Kasumi-1 (cell line): ENCODE measurements at regions not wholly inside any gene's neighbourhood (a gene's known extent, or its start where the extent isn't known, plus 50 kb on each side); places are given as distances from the start of the nearest gene placed in this dataset.
"Not testable (repeated sequence)": the region's sequence is repeated elsewhere in the genome, so short reads cannot be mapped to it uniquely, and the experiment has no call there.

Source experiments
- DNase-seq, 2 experiments: peaks; one replicate each; lab custom pipeline; 2025; lab: John Stamatoyannopoulos, UW

DNA sequence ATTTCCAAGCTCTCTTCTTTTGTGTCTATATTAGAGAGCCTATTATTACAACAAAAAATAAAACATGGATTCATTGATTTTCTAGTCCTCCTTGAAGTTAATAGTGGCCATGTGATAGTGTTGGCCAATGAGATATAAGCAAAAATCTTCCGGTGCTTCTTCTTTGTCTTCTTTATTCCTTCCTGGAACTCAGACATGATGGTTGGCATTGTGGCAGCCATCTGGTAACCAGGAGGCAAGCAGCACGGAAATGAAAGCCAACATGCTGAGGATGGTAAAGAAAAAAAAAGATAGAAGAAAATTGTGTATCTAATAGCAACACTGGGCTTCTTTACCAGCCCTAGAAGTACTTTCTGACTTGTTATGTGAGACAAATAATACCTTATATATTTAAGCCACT lies 50.8 kb upstream of the SEL1L start:
- DNase-seq = no peak

DNA sequence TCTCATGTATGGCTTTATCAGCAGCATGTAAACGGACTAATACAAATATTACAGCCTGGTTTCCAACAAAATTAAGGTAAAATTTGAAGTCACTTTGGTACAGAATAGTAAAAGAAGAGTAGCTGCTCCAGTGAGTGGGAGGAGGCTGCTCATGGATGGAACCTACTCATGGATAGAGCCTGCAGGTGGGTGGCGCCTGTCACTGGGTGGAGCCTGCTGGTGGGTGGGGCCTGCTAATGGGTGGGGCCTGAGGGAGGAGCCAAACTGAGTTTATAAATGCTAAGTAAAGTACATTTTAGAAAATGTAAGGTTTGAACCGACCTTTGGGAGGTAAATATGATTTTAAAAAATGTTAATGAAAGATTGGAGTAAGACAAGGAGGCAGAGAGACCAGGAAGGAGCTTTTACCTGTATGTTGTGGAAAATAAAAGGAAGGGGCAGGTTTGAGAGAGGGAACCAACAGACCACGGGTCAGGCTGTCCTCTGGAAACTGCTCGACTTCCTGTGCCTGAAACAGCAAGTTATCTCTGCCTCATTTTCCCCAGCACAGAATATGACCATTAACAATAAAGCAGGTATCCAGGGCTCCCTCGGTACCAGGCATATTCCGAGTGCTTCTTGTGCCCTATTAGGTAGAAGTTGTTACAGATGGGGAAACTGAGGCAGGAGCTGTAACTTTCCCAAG lies 55.9 kb upstream of the SEL1L start:
- no peak for DNase-seq

DNA sequence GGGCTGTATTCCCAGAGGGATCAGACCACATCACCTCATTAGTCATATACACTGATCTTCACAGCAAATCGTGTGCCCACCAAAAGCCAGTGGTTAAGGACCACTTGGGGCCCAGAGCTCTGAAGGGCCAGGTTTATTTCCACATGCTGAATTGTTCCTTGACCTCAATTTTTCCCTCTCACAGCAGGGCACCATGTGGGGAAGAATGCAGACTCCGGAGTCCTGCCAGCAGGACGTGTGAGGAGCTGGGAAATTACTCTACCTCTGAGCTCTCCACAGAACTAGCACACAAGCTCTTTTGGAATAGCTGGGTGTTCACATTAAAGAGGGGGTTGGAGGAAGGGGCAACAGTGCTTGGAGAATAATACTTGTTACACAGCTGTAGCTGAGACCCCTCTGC lies 57.6 kb upstream of the SEL1L start:
- no peak for DNase-seq

DNA sequence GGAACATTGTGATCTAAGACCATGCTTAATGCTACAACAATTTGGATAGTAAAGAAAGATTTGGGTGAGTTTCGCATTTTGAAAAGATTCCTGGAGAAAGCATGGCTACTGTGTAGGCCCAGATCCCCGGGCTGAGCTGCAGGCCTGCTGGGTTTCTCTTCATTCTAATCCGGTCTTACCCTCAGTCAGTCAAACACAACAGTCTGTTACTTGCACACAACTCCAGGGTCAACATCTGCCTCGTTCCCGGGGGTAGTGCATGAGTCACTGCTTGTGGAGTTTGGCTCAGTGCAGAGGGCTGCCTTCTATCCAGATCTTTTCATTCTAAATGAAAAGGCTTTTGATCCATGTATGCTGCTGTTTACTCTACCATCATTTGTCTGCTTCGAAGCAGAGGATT lies 60.4 kb upstream of the SEL1L start:
- no peak for DNase-seq

DNA sequence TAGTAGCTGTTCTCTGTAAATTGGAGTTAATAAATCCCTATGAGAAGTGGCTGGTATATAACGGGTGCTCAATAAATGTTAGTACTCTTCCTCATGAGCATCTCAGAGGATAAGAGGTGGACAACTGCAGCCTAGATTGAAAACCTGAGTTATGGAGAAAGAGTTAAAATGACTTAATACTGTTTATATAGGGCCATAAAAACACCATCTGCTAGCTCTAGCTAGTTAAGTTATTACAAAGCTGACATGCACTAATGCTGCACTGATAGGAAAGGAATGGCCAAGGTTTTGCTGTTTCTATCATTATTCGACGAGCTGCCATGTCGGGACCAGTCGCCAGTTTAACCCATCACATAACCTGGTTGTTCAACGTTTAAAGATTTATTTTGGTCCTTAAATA lies 72.0 kb upstream of the SEL1L start:
- DNase-seq = no peak

DNA sequence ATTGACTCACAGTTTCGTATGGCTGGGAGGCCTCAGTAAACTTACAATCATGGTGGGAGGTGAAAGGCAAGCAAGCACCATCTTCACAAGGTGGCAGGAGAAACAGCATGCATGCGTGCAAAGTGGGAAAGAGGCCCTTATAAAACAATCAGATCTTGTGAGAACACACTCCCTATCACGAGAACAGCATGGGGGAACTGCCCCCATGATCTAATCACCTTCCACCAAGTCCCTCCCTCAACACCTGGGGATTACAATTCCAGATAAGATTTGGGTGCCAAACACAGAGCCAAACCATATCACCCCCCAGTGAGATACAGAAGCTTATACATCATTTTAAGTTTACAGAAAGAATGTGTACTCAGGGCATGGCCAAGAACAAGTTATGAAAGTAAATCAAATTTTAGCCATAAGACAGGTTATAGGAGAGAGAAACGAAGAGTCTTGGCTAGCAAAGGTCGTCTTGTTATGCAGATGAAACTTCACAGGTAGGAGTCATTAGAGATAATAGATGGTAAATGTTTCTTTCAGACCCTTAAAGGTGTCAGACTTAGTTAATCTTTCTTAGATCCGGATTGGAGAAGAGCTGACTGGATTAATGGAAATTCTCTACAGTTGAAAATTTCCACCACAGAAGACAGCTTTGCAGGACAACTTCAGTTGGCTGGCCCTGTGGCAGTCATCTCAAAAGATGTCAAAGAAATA lies 79.8 kb upstream of the SEL1L start:
- DNase-seq = no peak

DNA sequence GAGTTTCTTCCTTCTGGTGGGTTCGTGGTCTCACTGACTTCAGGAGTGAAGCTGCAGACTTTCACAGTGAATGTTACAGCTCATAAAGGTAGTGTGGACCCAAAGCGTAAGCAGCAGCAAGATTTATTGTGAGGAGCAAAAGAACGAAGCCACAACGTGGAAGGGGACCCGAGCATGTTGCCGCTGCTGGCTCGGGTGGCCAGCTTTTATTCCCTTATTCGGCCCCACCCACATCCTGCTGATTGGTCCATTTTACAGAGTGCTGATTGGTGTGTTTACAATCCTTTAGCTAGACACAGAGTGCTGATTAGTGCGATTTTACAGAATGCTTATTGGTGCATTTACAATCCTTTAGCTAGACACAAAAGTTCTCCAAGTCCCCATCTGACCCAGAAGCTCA lies 80.6 kb upstream of the SEL1L start:
- not testable (repeated sequence) for DNase-seq

DNA sequence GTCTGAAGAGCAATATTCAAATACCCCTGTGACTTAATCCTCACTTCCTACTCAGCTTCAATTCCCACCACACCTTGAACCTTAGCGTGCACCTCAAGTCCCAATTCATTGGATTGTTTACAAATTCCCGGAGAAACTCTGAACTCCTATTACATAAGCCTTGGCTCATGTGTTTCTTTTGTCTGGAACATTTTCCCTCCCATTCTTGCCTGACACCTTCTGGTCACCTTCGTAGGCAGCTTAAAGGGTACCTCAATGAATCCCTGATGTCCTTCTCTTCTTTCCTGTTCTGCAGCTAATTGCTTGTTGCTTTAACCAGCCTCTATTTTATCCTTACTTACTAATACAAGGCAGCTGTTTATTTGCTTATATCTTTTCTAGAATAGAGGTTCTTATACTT lies 85.0 kb upstream of the SEL1L start:
- DNase-seq = no peak

DNA sequence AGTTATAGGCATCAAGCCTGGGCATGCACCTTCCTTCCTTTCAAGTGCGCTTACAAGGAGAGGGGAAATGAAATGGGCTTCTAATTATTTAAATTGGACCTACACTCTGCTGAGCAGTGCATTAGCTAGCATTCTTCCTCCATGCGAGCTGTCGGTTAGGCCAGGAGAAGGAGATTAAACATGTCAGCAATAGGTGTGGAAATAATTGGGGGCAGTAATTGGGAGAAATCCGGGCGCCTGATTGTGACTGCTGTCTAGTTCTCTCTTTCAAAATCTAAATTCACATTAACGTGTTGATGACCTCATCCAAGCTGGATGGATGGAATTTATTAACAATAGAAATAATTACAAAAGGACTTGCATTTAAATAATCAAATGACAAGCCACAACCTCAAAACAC lies 86.2 kb upstream of the SEL1L start:
- DNase-seq = no peak

DNA sequence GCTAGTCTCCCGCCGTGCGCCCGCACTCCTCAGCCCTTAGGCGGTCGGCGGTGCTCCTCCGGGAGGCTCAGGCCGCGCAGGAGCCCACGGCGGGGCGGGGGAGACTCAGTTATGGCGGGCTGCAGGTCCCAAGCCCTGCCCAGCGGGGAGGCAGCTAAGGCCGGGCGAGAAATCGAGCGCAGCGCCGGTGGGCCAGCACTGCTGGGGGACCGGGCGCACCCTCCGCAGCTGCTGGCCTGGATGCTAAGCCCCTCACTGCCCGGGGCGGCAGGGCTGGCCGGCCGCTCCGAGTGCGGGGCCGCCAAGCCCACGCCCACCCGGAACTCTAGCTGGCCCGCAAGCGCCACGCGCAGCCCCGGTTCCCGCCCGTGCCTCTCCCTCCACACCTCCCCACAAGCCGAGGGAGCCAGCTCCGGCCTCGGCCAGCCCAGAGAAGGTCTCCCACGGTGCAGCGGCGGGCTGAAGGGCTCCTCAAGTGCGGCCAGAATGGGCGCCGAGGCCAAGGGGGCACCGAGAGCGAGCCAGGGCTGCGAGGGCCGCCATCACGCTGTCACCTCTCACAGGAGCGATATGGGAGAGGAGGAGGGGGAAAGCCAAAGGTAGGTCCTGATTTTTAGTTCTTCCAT lies 90.2 kb upstream of the SEL1L start:
- not testable (repeated sequence) for DNase-seq

DNA sequence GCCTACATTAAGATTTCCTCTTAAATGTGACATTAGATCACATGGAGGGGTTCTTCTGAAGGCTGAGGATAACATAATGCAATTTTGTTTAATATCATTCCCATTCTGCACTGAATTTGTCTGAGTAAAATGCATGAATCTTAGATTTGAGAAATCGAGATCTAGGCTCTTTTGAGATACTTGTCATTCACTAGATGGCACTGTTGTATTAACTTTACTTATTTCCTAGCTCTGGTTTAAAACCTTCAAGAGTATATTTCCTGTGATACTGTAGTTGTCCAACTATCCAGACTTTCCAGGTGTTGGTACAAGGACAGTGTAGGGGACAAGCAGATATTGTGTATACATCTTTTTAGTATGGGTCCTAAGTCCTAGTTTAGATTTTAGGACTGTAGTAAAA lies 91.7 kb upstream of the SEL1L start:
- DNase-seq = peak; percentile 79 to 83

DNA sequence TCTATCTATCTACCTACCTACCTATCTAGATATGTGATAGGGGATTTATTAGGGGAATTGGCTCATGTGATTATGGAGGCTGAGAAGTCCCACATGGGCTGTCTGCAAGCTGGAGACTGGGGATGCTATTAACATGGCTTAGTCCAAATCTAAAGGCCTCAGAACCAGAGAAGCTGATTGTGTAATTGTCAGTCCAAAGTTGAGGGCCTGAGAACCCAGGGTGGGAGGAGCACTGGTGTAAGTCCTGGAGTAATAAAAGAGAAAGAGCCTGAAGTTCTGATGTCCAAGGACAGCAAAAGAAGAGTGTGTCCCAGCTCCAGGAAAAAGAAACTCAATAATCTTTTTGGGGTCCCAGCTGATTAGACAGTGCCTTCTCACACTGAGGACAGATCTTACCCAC lies 98.5 kb upstream of the SEL1L start:
- no peak for DNase-seq

DNA sequence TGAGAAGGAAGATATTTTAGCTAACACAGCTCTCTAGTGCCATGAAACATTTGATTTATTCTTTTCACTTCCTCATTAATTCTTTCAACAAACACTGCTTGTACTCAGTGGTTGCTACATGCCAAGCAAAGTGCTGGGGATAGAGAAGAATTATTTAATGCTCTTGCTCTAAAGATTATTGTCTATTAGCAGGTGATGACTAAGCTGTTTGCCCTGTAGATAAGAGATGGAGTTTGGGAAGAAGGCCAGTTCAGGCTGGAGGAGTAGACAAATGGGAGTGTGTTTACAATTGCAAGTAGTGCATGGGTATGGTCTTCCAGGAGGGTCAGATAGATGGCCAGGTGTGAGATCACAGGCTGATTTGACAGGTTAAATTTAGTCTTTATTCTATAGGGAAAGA lies 99.8 kb upstream of the SEL1L start:
- DNase-seq = no peak

DNA sequence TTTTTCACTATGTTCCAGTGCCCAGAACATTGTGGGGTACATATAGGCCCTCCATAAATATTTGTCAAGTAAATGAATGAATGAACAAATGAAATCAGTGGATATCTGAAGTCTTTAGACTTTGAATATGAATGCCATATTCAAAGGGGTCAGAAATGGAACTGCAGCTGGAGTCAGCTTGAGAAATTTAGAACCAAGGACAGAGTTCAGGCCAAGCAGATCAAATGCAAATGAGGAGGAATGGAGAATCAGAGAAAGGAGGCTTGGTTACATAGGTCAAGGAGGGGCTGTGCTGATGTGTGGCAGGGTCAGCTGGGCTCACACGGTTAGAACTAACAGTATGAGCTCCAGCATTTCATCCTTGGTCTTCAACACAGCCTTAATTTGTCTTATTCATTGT lies 104.0 kb upstream of the SEL1L start:
- DNase-seq = peak in 1 of 2 experiments; percentile 8

DNA sequence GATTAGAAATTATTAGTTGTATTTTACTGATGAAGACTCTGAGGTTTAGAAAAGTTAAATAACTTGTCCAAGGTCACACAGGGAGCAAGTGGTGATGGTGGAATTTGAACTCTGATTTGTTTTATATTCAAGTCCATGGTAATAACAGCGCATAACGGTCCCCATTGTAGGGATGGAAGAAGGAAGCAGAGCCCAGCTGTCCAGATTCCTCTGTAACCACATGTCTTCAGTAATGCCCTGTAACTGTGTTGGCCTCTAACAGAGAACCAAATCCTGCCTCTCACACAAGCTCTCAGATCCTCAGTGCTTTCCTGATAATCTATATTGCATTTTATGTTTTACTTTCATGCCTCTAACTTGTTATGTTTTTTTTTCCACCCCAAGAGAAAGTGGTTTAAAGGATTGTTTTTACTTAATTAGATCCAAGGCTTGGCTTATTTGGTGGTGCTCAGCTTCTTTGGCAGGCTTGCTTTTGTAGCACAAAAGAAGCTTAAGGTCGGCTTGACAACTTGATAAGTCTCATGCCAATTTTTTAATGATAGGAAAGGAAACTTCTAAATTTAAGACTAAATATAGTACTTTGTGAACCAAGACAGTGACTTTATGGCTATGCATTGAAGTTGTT lies 105.1 kb upstream of the SEL1L start:
- DNase-seq = no peak

DNA sequence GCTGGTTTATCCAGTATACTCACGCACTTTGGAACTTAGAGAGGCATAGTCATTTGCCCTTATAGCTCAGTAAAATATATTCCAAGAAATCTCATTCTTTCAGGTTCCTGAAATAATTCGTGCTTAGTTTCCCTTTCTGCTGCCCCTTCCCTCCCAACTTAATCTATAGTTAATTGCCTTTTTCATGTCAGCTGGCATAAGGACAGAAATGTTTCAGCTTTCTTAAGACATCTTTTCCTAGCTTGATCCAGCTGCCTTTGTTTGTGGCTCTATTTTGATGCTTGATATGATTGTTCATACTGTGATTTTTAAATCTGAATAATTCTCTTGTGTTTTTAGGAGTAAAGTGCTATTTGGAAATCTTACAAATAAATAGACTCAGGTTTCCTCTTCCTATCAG lies 120.0 kb upstream of the SEL1L start:
- no peak for DNase-seq

DNA sequence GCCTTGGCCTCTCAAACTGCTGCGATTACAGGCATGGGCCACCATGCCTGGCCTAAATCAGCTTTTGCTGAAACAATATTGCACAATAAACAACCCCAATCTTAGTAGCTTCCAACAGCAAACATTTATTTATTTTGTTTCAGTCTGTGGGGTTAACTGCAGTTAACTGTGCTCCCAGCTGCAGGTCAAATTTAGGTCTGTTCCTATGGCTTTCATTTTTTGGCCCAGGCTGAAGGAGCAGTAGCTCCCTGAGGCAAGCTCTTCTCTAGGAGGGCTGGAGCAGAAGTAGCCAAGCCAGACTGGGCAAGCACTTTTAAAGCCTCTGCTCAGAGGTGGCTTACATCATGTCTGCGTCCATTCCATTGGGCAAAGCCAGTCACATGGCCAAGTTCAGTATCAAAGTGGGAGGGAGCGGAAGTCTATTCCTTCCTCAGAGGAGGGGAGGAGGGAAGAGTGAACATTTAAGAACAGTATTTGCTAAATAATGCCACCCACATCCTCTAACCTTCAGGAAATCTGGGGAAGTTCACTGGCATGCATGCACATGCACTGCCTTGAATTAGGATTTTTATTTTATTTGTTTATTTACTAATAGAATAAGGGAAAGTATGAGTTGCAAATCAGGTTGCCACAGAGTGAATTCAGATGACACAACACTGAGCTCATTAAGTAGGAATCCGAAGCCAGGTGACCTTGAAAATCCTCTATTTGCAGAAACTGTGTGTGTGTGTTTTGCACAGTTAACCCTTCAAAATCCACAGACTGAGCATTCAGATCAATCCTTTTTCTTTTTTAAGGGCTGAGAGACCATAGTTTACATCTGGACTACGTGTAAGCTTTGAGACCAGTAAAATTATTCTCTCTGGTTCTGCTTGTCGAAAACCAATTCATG lies 122.0 kb upstream of the SEL1L start:
- no peak for DNase-seq

DNA sequence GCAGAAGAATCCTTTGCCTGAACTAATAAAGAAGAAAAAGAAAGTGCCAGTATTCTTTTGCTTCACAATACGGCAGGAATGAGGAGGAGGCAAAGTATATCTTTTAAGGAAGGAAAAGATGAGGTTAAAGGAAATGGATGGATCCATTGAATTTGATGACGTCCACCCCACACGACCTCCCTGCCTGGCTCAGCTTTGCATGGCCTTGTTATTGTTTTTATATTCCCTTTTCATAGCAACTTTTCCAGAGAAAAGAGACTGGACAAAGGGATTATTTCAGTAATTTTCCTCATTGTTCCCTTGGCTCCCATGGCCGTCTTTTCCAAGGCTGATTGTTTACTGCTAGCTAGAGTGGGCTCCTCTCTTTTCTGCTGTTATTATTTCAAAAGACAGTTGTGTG lies 123.2 kb upstream of the SEL1L start:
- DNase-seq = no peak

DNA sequence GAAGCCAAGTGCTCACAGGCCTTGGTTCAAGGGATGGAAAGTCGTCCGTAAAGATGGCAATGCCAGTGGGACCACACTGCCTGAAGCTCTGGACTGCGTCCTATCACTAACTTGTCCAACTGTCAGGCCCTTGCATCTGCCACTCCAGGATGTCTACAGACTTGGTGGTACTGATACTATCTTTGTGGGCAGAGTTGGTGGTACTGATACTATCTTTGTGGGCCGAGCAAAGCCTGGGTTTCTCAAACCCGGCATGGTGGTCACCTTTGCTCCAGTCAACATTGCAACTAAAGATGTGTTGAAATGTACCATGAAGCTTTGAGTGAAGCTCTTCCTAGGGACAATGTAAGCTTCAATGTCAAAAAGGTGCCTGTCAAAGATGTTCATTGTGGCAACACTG lies 128.4 kb upstream of the SEL1L start:
- no peak for DNase-seq

DNA sequence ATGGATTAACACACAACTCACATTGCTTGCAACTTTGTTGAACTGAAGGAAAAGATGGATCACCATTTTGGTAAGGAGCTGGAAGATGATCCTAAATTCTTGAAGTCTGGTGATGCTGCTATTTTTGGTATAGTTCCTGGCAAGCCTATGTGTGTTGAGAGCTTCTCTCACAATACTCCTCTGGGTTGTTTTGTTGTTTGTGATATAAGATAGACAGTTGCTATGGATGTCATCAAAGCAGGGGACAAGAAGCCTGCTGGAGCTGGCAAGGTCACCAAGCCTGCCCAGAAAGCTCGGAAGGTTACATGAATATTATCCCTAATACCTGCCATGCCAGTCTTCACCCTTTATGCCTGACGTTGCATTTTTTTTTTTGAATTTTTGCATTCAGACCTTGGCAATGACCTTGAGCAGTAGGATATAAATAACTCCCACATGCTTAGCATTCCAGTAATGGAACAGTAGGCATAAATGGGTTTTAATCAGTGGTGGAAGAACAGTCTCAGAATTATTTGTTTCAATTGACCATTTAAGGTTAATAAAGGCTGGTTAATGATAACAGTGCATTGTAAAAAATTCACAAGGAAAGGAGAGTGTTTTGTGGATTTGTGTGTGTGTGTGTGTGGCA lies 129.0 kb upstream of the SEL1L start:
- DNase-seq = no peak

DNA sequence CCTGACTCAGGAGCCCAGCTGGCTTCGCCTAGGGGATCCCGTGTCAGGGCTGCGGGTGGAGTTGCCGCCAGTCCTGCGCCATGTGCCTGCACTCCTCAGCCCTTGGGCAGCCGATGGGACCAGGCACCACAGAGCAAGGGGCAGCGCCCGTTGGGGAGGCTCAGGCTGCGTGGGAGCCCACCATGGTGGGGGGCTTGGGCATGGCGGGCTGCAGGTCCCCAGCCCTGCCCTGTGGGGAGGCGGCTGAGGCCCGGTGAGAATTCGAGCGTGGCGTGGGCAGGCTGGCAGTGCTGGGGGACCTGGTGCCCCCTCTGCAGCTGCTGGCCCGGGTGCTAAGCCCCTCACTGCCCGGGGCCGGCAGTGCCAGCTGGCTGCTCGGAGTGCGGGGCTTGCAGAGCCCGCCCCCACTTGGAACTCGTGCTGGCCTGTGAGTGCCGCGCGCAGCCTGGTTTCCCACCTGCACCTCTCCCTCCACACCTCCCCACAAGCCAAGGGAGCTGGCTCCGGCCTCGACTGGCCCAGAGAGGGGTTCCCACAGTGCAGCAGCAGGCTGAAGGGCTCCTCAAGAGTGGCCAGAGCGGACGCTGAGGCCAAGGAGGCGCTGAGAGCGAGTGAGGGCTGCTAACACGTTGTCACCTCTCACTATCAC lies 135.1 kb upstream of the SEL1L start:
- no peak for DNase-seq
